MCF 10A (cell line): ENCODE measurements at regions not wholly inside any gene's neighbourhood (a gene's known extent, or its start where the extent isn't known, plus 50 kb on each side); places are given as distances from the start of the nearest gene placed in this dataset.

Experiments
- BruUV-seq: library from RNA; stranded (reverse); fragments of 400-500 nt; replicated peaks from 2 replicates; lab custom pipeline; 2021; lab: Mats Ljungman, UMichigan
- CTCF ChIA-PET: fragments of 300-600 bp; sonication (Branson Sonifier 250); formaldehyde crosslinking; extraction: SDS; loops from one replicate; lab custom pipeline; 2021; ENCODE audit warnings: antibody characterized with exemption, inconsistent platforms; lab: Yijun Ruan, JAX
- POLR2A ChIA-PET: fragments of 300-600, 350-650 bp; sonication (Branson Sonifier 250); formaldehyde crosslinking; extraction: SDS; loops from one replicate; lab custom pipeline; 2020; ENCODE audit warnings: antibody characterized with exemption, inconsistent platforms; lab: Yijun Ruan, JAX
- DNase-seq: peaks from one replicate; pipeline ENCODE4 v3.0.0-alpha.2; 2018; ENCODE audit not compliant: unreplicated experiment
- H3K27ac Mint-ChIP-seq: one replicate; pipeline ENCODE4 v1.8.0; 2022; ENCODE audit warnings: mild to moderate bottlenecking, low read depth, mixed read lengths; ENCODE audit not compliant: unreplicated experiment
- H3K27me3 Mint-ChIP-seq: one replicate; pipeline ENCODE4 v1.8.0; 2022; ENCODE audit warnings: mixed read lengths; ENCODE audit not compliant: insufficient read depth, unreplicated experiment
- H3K36me3 Mint-ChIP-seq: one replicate; pipeline ENCODE4 v1.8.0; 2022; ENCODE audit warnings: mild to moderate bottlenecking, moderate library complexity, mixed read lengths; ENCODE audit not compliant: insufficient read depth, unreplicated experiment
- H3K4me1 Mint-ChIP-seq: one replicate; pipeline ENCODE4 v1.8.0; 2022; ENCODE audit warnings: mixed read lengths; ENCODE audit not compliant: insufficient read depth, unreplicated experiment
- H3K4me3 Mint-ChIP-seq: one replicate; pipeline ENCODE4 v1.8.0; 2022; ENCODE audit warnings: mild to moderate bottlenecking, moderate library complexity, mixed read lengths; ENCODE audit not compliant: unreplicated experiment
- H3K9me3 Mint-ChIP-seq: one replicate; pipeline ENCODE4 v1.8.0; 2022; ENCODE audit warnings: mixed read lengths; ENCODE audit not compliant: unreplicated experiment
- intact Hi-C: fragments of 100-400 bp; cut with micrococcal nuclease; formaldehyde crosslinking; loops from 2 replicates; pipeline ENCODE4 v1.14.1; 2022
- TF ChIP-seq, protein P1 (sequence below): fragments of 200-600 bp; IDR thresholded peaks from one replicate; pipeline ENCODE4 v1.8.0; 2022; ENCODE audit warnings: antibody characterized with exemption, mild to moderate bottlenecking; ENCODE audit not compliant: unreplicated experiment

DNA sequence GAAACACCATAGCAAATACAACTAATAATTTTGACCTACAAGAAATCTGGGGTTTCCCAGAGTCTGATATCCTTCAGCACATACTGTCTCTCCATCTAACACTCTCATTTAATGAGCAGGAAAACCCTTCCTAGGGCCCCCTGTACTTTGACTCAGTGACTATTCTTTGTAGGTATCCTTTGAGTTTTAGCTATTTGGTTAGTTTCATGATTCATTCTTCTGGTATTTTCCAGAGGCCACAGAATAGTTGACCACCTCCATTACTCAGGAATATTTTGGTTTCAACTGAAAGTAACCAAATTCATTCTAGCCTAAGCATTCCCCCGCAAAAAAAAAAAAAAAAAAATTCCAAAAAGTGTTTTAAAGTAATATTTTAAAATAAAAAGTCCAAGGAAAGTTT lies 140.0 kb downstream of the IDS start:
- Mint-ChIP-seq H3K27ac (no peak overlapping the region), H3K4me3 (no peak overlapping the region), H3K36me3 (peaks cover 5% of the 10 kb centered on the region), H3K27me3 (no peaks in the 10 kb centered on the region), H3K4me1 (no peaks in the 10 kb centered on the region), H3K9me3 (peaks cover 24% of the 10 kb centered on the region)
- intact Hi-C loops: no loop called here
- ChIA-PET CTCF (no interaction called here), POLR2A (no interaction called here)
- BruUV-seq: no TSS peak
- TF ChIP-seq, protein P1, sequence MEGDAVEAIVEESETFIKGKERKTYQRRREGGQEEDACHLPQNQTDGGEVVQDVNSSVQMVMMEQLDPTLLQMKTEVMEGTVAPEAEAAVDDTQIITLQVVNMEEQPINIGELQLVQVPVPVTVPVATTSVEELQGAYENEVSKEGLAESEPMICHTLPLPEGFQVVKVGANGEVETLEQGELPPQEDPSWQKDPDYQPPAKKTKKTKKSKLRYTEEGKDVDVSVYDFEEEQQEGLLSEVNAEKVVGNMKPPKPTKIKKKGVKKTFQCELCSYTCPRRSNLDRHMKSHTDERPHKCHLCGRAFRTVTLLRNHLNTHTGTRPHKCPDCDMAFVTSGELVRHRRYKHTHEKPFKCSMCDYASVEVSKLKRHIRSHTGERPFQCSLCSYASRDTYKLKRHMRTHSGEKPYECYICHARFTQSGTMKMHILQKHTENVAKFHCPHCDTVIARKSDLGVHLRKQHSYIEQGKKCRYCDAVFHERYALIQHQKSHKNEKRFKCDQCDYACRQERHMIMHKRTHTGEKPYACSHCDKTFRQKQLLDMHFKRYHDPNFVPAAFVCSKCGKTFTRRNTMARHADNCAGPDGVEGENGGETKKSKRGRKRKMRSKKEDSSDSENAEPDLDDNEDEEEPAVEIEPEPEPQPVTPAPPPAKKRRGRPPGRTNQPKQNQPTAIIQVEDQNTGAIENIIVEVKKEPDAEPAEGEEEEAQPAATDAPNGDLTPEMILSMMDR: no peak
- DNase-seq: peak; percentile 1

DNA sequence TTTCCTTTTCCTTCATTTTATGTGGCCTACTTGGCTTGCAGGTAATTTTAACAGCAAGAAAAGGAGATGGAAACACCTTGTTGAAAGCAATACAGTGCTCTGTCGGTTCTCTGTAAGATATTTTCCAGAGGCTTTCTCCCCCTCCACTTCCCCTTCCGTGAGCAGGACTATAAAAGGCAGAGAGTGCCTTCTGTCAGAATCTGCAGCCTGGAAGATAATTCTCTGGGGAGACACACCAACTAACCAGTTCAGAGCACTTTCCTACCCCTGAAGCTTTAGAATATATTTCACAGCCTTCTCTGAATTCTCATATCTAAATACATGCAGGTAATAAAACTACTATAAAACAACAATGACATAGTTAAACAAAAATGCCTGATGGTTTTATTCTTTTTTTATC lies 141.1 kb downstream of the IDS start:
- intact Hi-C loops: no loop called here
- TF ChIP-seq, protein P1: no peak
- Mint-ChIP-seq H3K9me3 (peaks cover 26% of the 10 kb centered on the region), H3K4me3 (no peak overlapping the region), H3K27me3 (no peaks in the 10 kb centered on the region), H3K36me3 (peaks cover 5% of the 10 kb centered on the region), H3K4me1 (no peaks in the 10 kb centered on the region), H3K27ac (no peak overlapping the region)
- no TSS peak for BruUV-seq
- CTCF ChIA-PET: no interaction called here
- POLR2A ChIA-PET: no interaction called here
- no peak for DNase-seq

DNA sequence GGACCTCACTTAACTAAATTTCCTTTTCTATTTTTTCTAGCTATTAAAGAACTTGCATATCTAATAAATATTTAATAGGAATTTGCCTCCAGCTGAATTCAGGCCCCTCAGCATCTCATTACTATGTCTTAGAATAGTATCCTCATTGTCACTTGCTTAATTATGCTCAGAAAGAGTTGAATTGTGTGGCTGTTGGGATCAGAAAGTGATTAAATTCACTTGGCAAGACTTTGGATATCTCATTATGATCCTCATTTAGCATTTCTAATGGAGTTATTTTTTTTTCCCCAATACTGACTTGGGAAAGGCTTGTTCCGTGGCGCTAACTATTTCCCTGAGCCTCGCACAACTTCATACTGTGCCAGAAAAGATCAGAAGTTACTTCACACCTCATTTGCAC lies 158.8 kb downstream of the IDS start:
- H3K27ac Mint-ChIP-seq: no peak overlapping the region
- no peak overlapping the region for H3K4me3 Mint-ChIP-seq
- no TSS peak for BruUV-seq
- no peaks in the 10 kb centered on the region for H3K9me3 Mint-ChIP-seq
- ChIA-PET POLR2A (no interaction called here), CTCF (no interaction called here)
- TF ChIP-seq, protein P1: no peak
- H3K27me3 Mint-ChIP-seq: no peaks in the 10 kb centered on the region
- no peak for DNase-seq
- intact Hi-C loops: no loop called here
- H3K4me1 Mint-ChIP-seq: no peaks in the 10 kb centered on the region
- H3K36me3 Mint-ChIP-seq: no peaks in the 10 kb centered on the region

DNA sequence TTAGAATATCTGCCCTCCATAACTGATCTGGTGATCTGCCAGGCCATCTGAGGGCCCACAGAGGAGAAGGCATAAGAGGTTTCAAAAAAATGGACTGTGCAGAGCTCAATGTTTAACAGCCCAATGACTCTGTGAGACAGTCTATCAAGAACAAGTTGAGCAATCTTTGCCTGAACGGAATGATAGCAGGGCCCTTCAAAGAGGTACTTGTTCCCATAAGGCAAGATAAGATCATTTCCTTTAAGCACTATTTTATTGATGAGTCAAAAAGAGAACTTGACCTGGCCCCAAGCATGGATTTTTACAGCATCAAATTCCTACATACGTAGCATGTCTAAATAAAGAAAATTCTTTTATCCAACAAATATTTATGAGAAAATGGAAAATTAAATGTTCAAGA lies 182.8 kb downstream of the IDS start:
- POLR2A ChIA-PET: interaction anchor here (0.5 kb wide), 1 partner anchor 99 kb away, joined by 3 read pairs; no protein-coding TSS in a partner anchor
- Mint-ChIP-seq H3K9me3 (peaks cover 2% of the 10 kb centered on the region), H3K4me1 (no peaks in the 10 kb centered on the region), H3K27me3 (no peaks in the 10 kb centered on the region), H3K27ac (no peak overlapping the region), H3K4me3 (no peak overlapping the region), H3K36me3 (no peaks in the 10 kb centered on the region)
- no peak for DNase-seq
- intact Hi-C loops: no loop called here
- CTCF ChIA-PET: no interaction called here
- TF ChIP-seq, protein P1: no peak
- BruUV-seq: no TSS peak
